Liver (tissue), 8 donors: ENCODE measurements at regions not wholly inside any gene's neighbourhood (a gene's known extent, or its start where the extent isn't known, plus 50 kb on each side); places are given as distances from the start of the nearest gene placed in this dataset.

Experiments
- DNase-seq: peaks from one replicate; pipeline ENCODE4 v3.0.0-alpha.2; 2017; ENCODE audit warnings: low spot score
- H3K27ac ChIP-seq, 2 donors: one replicate each; pipeline ENCODE4 v1.7.0; 2013; ENCODE audit warnings: inconsistent platforms in 2 of 2, low read length in 2 of 2, control low read depth in 1 of 2, low read depth in 1 of 2, mild to moderate bottlenecking in 1 of 2
- H3K27me3 ChIP-seq, 4 donors: one replicate each; pipeline versions ENCODE4 v1.6.1 to v1.7.0; 2013; ENCODE audit warnings: low read length in 3 of 4, inconsistent platforms in 1 of 4, mild to moderate bottlenecking in 1 of 4, moderate library complexity in 1 of 4; ENCODE audit not compliant: control insufficient read depth in 4 of 4, insufficient read depth in 4 of 4
- H3K36me3 ChIP-seq, 4 donors: one replicate each; pipeline versions ENCODE4 v1.6.1 to v1.7.0; 2013; ENCODE audit warnings: low read length in 3 of 4, mild to moderate bottlenecking in 3 of 4, low read depth in 1 of 4, moderate library complexity in 1 of 4; ENCODE audit not compliant: control insufficient read depth in 4 of 4, insufficient read depth in 3 of 4
- H3K4me1 ChIP-seq, 4 donors: one replicate each; pipeline versions ENCODE4 v1.6.1 to v1.7.0; 2013; ENCODE audit warnings: low read length in 3 of 4, mild to moderate bottlenecking in 3 of 4, moderate library complexity in 1 of 4; ENCODE audit not compliant: control insufficient read depth in 4 of 4, insufficient read depth in 4 of 4
- H3K4me3 ChIP-seq, 3 donors: one replicate each; pipeline versions ENCODE4 v1.6.1 to v1.7.0; 2013; ENCODE audit warnings: low read length in 3 of 3, control low read depth in 1 of 3, low read depth in 1 of 3, mild to moderate bottlenecking in 1 of 3
- H3K9ac ChIP-seq, 2 donors: one replicate each; pipeline ENCODE4 v1.7.0; 2013; ENCODE audit warnings: low read length in 2 of 2, mild to moderate bottlenecking in 2 of 2, moderate library complexity in 2 of 2, control low read depth in 1 of 2, low read depth in 1 of 2
- H3K9me3 ChIP-seq, 4 donors: one replicate each; pipeline versions ENCODE4 v1.6.1 to v1.7.0; 2013; ENCODE audit warnings: low read length in 3 of 4; ENCODE audit not compliant: control insufficient read depth in 4 of 4
- EGR1 ChIP-seq, 2 donors: IDR thresholded peaks; 2 replicates each; pipeline ENCODE4 v1.6.1; 2016 to 2018; ENCODE audit warnings: antibody characterized with exemption in 2 of 2, low read depth in 2 of 2
- FOXA2 ChIP-seq: IDR thresholded peaks from 2 replicates; pipeline ENCODE4 v1.6.1; 2016; ENCODE audit warnings: antibody characterized with exemption
- GABPA ChIP-seq, 2 donors: IDR thresholded peaks in 1 of 2; conservative IDR thresholded peaks in 1 of 2; 2 replicates each; pipeline ENCODE4 v1.6.1; 2016; ENCODE audit warnings: antibody characterized with exemption in 2 of 2, mild to moderate bottlenecking in 1 of 2, moderate library complexity in 1 of 2
- HNF4A ChIP-seq, 2 donors: conservative IDR thresholded peaks; 2 replicates each; pipeline ENCODE4 v1.6.1; 2016; ENCODE audit warnings: antibody characterized with exemption in 2 of 2, mild to moderate bottlenecking in 2 of 2
- HNF4G ChIP-seq: IDR thresholded peaks from 2 replicates; pipeline ENCODE4 v1.6.1; 2016; ENCODE audit warnings: antibody characterized with exemption
- JUND ChIP-seq, 2 donors: IDR thresholded peaks; 2 replicates each; pipeline ENCODE4 v1.6.1; 2016; ENCODE audit warnings: antibody characterized with exemption in 2 of 2
- NR2F2 ChIP-seq: IDR thresholded peaks from 2 replicates; pipeline ENCODE4 v1.6.1; 2016; ENCODE audit warnings: antibody characterized with exemption
- RAD21 ChIP-seq, 2 donors: IDR thresholded peaks; 2 replicates each; pipeline ENCODE4 v1.6.1; 2016; ENCODE audit warnings: antibody characterized with exemption in 2 of 2, mild to moderate bottlenecking in 2 of 2
- SP1 ChIP-seq: IDR thresholded peaks from 2 replicates; pipeline ENCODE4 v1.6.1; 2018; ENCODE audit warnings: antibody characterized with exemption, mild to moderate bottlenecking
- TAF1 ChIP-seq: conservative IDR thresholded peaks from 2 replicates; pipeline ENCODE4 v1.6.1; 2016; ENCODE audit warnings: antibody characterized with exemption, mild to moderate bottlenecking
- YY1 ChIP-seq: IDR thresholded peaks from 2 replicates; pipeline ENCODE4 v1.6.1; 2016; ENCODE audit warnings: antibody characterized with exemption, mild to moderate bottlenecking
- WGBS: extraction: QIAGEN DNeasy Blood & Tissue Kit; methylation state at CpG from one replicate; pipeline ENCODE4 v1.1.7; 2013; 5-methylcytosine and 5-hydroxymethylcytosine counted together
- TF ChIP-seq, protein P1 (sequence below): IDR thresholded peaks from 2 replicates; pipeline ENCODE4 v1.6.1; 2016; ENCODE audit warnings: antibody characterized with exemption
- TF ChIP-seq, protein P2 (sequence below): IDR thresholded peaks from 2 replicates; pipeline ENCODE4 v1.6.1; 2016; ENCODE audit warnings: antibody characterized with exemption
- TF ChIP-seq, protein P3 (sequence below): IDR thresholded peaks from 2 replicates; pipeline ENCODE4 v1.6.1; 2016; ENCODE audit warnings: antibody characterized with exemption, mild to moderate bottlenecking
- TF ChIP-seq, protein P4 (sequence below): IDR thresholded peaks from 2 replicates; pipeline ENCODE4 v1.6.1; 2016; ENCODE audit warnings: antibody characterized with exemption
- TF ChIP-seq, protein P5 (sequence below): fragments of 150-350 bp; IDR thresholded peaks from 2 replicates; pipeline ENCODE4 v1.5.1; 2017; ENCODE audit warnings: improper control_type of control experiment, low read depth, low read length; ENCODE audit not compliant: missing input control
- donor health status: healthy.
- donor health status: healthy.
- donor health status: healthy.
- donor health status: healthy.
- donor health status: healthy.

DNA sequence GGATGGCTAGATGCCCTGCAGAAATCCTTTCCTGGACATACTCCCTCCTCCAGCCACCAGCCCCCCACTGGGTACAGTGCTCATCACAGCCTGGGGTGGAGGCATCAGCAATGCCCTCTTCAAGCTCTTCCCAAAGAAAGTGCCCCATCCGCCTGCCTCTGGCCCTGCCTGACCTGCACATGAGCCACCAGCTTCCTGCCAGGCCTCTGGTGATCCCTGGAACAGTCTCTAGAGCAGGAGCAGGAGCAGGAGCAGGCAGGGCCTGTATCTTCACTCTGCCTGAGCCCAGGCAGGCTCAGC, 54.1 kb upstream of the CAB39 start:
- Histone ChIP-seq H3K27ac (no peak overlapping the region), H3K9ac (no peak overlapping the region), H3K4me1 (no peaks in the 10 kb centered on the region), H3K4me3 (no peak overlapping the region), H3K36me3 (no peaks in the 10 kb centered on the region), H3K9me3 (no peaks in the 10 kb centered on the region), H3K27me3 (no peaks in the 10 kb centered on the region)
- 82% methylated on average over 1 of the region's 1 CpG for WGBS
- no peak for DNase-seq
- TF ChIP-seq, protein P1, sequence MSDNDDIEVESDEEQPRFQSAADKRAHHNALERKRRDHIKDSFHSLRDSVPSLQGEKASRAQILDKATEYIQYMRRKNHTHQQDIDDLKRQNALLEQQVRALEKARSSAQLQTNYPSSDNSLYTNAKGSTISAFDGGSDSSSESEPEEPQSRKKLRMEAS = no peak
- no peak for TF ChIP-seq RAD21 (IDR thresholded peaks at IDR 0.05)
- no peak for TF ChIP-seq SP1
- no peak for TF ChIP-seq YY1
- no peak for TF ChIP-seq GABPA (IDR thresholded peaks at IDR 0.05 in 1 of 2, conservative IDR thresholded peaks at IDR 0.05 in 1 of 2)

DNA sequence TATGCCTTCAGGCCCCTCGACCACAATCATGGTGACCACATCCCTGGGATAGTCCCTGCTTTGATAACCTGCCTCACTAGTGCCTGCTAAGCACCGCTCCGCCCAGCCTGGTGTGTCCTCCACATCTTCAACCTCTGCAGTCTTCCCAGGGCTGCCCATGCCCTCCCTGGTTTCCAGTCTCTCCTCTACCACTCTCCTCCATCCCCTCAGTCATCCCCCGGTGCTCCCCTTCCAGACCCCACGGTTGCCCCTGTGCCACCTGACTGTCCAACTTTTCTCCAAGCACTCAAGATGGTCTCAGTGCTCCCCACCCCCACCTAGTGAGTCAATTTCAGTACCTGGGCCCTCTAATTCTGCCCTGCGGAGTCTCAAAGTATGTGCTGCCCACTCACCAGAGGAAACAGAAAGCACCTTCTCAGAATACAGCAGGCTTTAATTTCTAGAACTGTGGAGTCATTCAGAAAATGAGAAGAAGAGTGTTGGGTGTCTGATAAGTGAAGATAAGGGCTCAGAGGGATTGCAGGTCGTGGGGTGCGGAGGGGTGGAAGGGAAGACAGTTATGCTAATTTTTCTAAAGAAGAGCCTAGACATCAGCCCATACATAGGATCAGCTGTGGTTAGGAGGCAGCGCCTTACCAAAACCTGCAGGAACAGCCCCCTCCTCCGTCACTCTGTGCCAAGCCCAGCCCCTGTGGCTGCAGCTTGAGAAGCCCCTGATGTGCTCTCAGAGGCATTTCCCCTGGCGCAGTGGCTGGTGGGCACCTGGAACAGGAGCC, 53.6 kb upstream of the CAB39 start:
- Histone ChIP-seq H3K9me3 (no peaks in the 10 kb centered on the region), H3K9ac (no peak overlapping the region), H3K4me1 (no peaks in the 10 kb centered on the region), H3K27ac (no peak overlapping the region), H3K36me3 (no peaks in the 10 kb centered on the region), H3K4me3 (no peak overlapping the region), H3K27me3 (no peaks in the 10 kb centered on the region)
- 86% methylated on average over 11 of the region's 11 CpGs for WGBS
- TF ChIP-seq JUND (IDR thresholded peaks at IDR 0.05) = no peak
- no peak for TF ChIP-seq YY1
- no peak for TF ChIP-seq GABPA (IDR thresholded peaks at IDR 0.05 in 1 of 2, conservative IDR thresholded peaks at IDR 0.05 in 1 of 2)
- no peak for TF ChIP-seq HNF4G
- no peak for TF ChIP-seq NR2F2
- TF ChIP-seq, protein P2, sequence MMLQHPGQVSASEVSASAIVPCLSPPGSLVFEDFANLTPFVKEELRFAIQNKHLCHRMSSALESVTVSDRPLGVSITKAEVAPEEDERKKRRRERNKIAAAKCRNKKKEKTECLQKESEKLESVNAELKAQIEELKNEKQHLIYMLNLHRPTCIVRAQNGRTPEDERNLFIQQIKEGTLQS = no peak
- no peak for TF ChIP-seq FOXA2
- TF ChIP-seq, protein P1 = no peak
- no peak for TF ChIP-seq SP1
- TF ChIP-seq, protein P3, sequence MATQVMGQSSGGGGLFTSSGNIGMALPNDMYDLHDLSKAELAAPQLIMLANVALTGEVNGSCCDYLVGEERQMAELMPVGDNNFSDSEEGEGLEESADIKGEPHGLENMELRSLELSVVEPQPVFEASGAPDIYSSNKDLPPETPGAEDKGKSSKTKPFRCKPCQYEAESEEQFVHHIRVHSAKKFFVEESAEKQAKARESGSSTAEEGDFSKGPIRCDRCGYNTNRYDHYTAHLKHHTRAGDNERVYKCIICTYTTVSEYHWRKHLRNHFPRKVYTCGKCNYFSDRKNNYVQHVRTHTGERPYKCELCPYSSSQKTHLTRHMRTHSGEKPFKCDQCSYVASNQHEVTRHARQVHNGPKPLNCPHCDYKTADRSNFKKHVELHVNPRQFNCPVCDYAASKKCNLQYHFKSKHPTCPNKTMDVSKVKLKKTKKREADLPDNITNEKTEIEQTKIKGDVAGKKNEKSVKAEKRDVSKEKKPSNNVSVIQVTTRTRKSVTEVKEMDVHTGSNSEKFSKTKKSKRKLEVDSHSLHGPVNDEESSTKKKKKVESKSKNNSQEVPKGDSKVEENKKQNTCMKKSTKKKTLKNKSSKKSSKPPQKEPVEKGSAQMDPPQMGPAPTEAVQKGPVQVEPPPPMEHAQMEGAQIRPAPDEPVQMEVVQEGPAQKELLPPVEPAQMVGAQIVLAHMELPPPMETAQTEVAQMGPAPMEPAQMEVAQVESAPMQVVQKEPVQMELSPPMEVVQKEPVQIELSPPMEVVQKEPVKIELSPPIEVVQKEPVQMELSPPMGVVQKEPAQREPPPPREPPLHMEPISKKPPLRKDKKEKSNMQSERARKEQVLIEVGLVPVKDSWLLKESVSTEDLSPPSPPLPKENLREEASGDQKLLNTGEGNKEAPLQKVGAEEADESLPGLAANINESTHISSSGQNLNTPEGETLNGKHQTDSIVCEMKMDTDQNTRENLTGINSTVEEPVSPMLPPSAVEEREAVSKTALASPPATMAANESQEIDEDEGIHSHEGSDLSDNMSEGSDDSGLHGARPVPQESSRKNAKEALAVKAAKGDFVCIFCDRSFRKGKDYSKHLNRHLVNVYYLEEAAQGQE = no peak
- no peak for TF ChIP-seq HNF4A (conservative IDR thresholded peaks at IDR 0.05)
- no peak for TF ChIP-seq TAF1
- no peak for TF ChIP-seq EGR1 (IDR thresholded peaks at IDR 0.05; ENCODE audit: low read depth in 2 of 2)
- TF ChIP-seq, protein P4, sequence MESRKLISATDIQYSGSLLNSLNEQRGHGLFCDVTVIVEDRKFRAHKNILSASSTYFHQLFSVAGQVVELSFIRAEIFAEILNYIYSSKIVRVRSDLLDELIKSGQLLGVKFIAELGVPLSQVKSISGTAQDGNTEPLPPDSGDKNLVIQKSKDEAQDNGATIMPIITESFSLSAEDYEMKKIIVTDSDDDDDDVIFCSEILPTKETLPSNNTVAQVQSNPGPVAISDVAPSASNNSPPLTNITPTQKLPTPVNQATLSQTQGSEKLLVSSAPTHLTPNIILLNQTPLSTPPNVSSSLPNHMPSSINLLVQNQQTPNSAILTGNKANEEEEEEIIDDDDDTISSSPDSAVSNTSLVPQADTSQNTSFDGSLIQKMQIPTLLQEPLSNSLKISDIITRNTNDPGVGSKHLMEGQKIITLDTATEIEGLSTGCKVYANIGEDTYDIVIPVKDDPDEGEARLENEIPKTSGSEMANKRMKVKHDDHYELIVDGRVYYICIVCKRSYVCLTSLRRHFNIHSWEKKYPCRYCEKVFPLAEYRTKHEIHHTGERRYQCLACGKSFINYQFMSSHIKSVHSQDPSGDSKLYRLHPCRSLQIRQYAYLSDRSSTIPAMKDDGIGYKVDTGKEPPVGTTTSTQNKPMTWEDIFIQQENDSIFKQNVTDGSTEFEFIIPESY = no peak
- no peak for TF ChIP-seq RAD21 (IDR thresholded peaks at IDR 0.05)
- TF ChIP-seq, protein P5, sequence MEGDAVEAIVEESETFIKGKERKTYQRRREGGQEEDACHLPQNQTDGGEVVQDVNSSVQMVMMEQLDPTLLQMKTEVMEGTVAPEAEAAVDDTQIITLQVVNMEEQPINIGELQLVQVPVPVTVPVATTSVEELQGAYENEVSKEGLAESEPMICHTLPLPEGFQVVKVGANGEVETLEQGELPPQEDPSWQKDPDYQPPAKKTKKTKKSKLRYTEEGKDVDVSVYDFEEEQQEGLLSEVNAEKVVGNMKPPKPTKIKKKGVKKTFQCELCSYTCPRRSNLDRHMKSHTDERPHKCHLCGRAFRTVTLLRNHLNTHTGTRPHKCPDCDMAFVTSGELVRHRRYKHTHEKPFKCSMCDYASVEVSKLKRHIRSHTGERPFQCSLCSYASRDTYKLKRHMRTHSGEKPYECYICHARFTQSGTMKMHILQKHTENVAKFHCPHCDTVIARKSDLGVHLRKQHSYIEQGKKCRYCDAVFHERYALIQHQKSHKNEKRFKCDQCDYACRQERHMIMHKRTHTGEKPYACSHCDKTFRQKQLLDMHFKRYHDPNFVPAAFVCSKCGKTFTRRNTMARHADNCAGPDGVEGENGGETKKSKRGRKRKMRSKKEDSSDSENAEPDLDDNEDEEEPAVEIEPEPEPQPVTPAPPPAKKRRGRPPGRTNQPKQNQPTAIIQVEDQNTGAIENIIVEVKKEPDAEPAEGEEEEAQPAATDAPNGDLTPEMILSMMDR = no peak
- no peak for DNase-seq
